IPS DF 6.9 (cell line): ENCODE measurements at regions not wholly inside any gene's neighbourhood (a gene's known extent, or its start where the extent isn't known, plus 50 kb on each side); places are given as distances from the start of the nearest gene placed in this dataset.
"Not testable (repeated sequence)": the region's sequence is repeated elsewhere in the genome, so short reads cannot be mapped to it uniquely, and the experiment has no call there.

Experiments
- DNase-seq: peaks from one replicate; pipeline ENCODE4 v3.0.0-alpha.2; 2013; ENCODE audit warnings: low read depth, low spot score
- H3K27ac ChIP-seq: one replicate; pipeline ENCODE4 v1.5.1; 2013; ENCODE audit warnings: low read length, control low read depth
- H3K27me3 ChIP-seq: 2 replicates; pipeline ENCODE4 v1.6.1; 2013; ENCODE audit warnings: mild to moderate bottlenecking, low read length; ENCODE audit not compliant: control insufficient read depth, insufficient read depth
- H3K36me3 ChIP-seq: 2 replicates; pipeline ENCODE4 v1.6.1; 2013; ENCODE audit warnings: low read length; ENCODE audit not compliant: control insufficient read depth, insufficient read depth
- H3K4me1 ChIP-seq: 2 replicates; pipeline ENCODE4 v1.6.1; 2013; ENCODE audit warnings: low read length; ENCODE audit not compliant: control insufficient read depth, insufficient read depth
- H3K4me3 ChIP-seq: 2 replicates; pipeline ENCODE4 v1.5.1; 2013; ENCODE audit warnings: mild to moderate bottlenecking, low read length
- H3K9me3 ChIP-seq: 2 replicates; pipeline ENCODE4 v1.6.1; 2013; ENCODE audit warnings: low read length, inconsistent platforms; ENCODE audit not compliant: control insufficient read depth, insufficient read depth
- WGBS: extraction: QIAGEN DNeasy Blood & Tissue Kit; methylation state at CpG from one replicate; pipeline ENCODE4 v1.1.7; 2013; ENCODE audit warnings: mixed read lengths, missing lambda C conversion rate; ENCODE audit not compliant: insufficient read length, insufficient coverage; 5-methylcytosine and 5-hydroxymethylcytosine counted together

DNA sequence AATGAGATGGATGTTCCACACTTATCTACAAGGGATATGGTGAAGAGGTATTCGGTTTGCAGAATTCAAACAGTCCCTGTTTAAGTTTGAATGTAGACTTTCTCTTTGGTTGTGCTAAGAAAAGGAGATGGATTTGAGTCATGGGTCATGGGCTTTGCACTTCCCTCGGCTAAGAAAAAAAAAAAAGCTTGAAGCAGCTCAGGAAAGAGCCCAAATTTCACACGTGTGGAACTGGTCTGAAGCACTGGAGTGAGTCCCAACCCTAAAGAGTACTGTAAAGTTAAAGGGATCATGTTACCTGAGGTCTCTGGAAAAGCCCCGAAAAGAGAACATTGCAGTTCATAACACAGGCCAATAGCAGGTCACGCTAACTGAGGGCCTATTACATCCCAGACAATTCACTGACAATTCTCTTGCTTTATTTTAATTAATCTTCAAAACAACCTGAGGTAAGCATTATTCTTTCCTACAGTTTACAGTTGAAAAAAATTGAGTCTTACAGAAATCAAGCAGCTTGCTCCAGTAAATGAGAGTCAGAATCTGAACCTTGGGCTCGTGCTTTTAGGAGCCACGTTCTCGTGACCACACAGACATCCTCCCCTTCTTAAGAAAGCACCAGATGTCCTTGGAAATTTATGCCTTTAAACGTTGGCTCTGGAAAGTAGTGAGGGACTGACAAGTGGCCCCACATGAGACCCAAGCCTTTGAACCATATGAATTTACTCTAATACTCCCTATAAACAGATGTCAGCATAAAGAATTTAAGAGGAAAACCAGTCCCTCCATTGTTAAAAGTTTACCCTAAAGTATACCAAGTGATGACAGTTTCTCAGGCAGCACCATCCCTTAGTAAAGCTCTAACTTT lies 89.3 kb downstream of the MAD2L1 start:
- DNase-seq, result no peak
- no peak overlapping the region for H3K4me3 ChIP-seq
- H3K4me1 ChIP-seq, result no peaks in the 10 kb centered on the region
- WGBS, result no CpG with 5 or more reads among the region's 9 CpGs
- H3K27me3 ChIP-seq, result no peaks in the 10 kb centered on the region
- H3K27ac ChIP-seq, result no peak overlapping the region
- H3K9me3 ChIP-seq, result no peaks in the 10 kb centered on the region
- no peaks in the 10 kb centered on the region for H3K36me3 ChIP-seq

DNA sequence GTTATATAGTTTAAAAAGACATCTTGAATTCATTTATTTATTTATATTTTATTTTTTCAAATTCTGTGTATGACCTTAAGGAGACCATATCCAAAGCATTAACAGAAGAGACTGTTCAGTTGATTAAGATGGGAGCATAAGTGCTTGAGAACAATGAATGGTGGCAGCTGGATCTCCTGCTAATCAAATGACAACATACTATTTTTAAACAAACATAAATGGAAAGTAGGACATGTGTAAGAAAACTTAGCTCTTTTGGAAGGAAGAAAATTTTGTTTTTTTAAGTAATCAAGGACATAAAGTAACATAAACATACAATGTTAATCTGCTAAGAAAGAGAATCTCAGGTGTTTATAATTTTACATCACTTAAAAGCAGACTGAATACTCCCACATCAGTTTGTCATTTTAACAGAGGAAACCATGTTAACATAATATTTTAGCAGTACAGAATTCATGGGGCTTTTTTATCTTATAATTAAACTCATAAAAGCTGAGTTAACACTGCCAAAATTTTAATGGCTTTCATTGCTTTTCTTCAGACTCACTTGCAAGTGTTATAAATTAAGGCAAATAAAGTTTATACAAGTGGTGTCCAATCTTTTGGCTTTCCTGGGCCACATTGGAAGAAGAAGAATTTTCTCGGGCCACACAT lies 95.1 kb downstream of the MAD2L1 start:
- no CpG with 5 or more reads among the region's 1 CpG for WGBS

GRCh38 chr4:119962631-119963030 lies 104.0 kb downstream of the MAD2L1 start:
- DNase-seq, result no peak

More for the DNA sequence above, 95.1 kb downstream of the MAD2L1 start:
- no peaks in the 10 kb centered on the region for H3K4me1 ChIP-seq
- no peak overlapping the region for H3K27ac ChIP-seq
- no peaks in the 10 kb centered on the region for H3K9me3 ChIP-seq
- H3K4me3 ChIP-seq, result no peak overlapping the region
- H3K27me3 ChIP-seq, result no peaks in the 10 kb centered on the region
- no peaks in the 10 kb centered on the region for H3K36me3 ChIP-seq
- no peak for DNase-seq

GRCh38 chr4:119958983-119959382 lies 107.7 kb downstream of the MAD2L1 start:
- DNase-seq, result no peak
- no peaks in the 10 kb centered on the region for H3K9me3 ChIP-seq
- H3K27me3 ChIP-seq, result no peaks in the 10 kb centered on the region
- no peak overlapping the region for H3K27ac ChIP-seq
- no peak overlapping the region for H3K4me3 ChIP-seq
- no peaks in the 10 kb centered on the region for H3K4me1 ChIP-seq
- H3K36me3 ChIP-seq, result no peaks in the 10 kb centered on the region

More at GRCh38 chr4:119962631-119963030, 104.0 kb downstream of the MAD2L1 start:
- Histone ChIP-seq H3K27ac (no peak overlapping the region), H3K9me3 (no peaks in the 10 kb centered on the region), H3K36me3 (no peaks in the 10 kb centered on the region), H3K27me3 (no peaks in the 10 kb centered on the region), H3K4me3 (no peak overlapping the region), H3K4me1 (no peaks in the 10 kb centered on the region)

DNA sequence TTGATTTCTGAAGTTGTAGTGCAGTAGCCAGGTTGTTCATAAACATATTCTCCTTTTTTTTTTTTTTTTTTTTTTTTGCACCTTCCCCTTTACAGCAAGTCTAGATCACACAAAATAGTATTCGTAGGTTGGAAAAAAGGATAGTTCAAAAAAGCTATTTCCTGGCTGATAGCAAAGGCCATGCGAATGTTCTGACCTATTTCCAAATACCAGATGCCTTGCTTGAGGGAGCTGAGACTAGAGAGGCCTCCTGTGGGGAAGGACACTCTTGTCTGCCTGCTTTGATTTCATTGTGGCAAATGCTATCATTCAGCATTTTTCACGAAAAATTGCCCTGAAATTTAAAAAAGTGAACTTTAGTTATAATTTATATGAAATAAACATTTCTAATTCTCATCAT lies 111.4 kb downstream of the MAD2L1 start:
- Histone ChIP-seq H3K27ac (no peak overlapping the region), H3K4me1 (no peaks in the 10 kb centered on the region), H3K36me3 (no peaks in the 10 kb centered on the region), H3K4me3 (no peak overlapping the region), H3K27me3 (no peaks in the 10 kb centered on the region), H3K9me3 (no peaks in the 10 kb centered on the region)
- DNase-seq, result no peak
- WGBS, result no CpG with 5 or more reads among the region's 3 CpGs

GRCh38 chr4:119954487-119954886 lies 112.2 kb downstream of the MAD2L1 start:
- not testable (repeated sequence) for H3K4me1 ChIP-seq, H3K9me3 ChIP-seq, H3K4me3 ChIP-seq, DNase-seq, H3K27me3 ChIP-seq, H3K27ac ChIP-seq, H3K36me3 ChIP-seq
- no CpG with 5 or more reads among the region's 18 CpGs for WGBS

- H3K27me3 ChIP-seq, result no peaks in the 10 kb centered on the region
- no peak overlapping the region for H3K4me3 ChIP-seq
- DNase-seq, result no peak
- no CpG with 5 or more reads among the region's 5 CpGs for WGBS
- no peaks in the 10 kb centered on the region for H3K9me3 ChIP-seq
- no peaks in the 10 kb centered on the region for H3K4me1 ChIP-seq
- no peaks in the 10 kb centered on the region for H3K36me3 ChIP-seq
- H3K27ac ChIP-seq, result no peak overlapping the region
These were observed 120.3 kb downstream of the MAD2L1 start for GRCh38 chr4:119946359-119946758.

- WGBS, result no CpG with 5 or more reads among the region's 1 CpG
- H3K27ac ChIP-seq, result no peak overlapping the region
- H3K9me3 ChIP-seq, result no peaks in the 10 kb centered on the region
- no peak for DNase-seq
- no peaks in the 10 kb centered on the region for H3K36me3 ChIP-seq
- H3K27me3 ChIP-seq, result no peaks in the 10 kb centered on the region
- H3K4me1 ChIP-seq, result no peaks in the 10 kb centered on the region
- H3K4me3 ChIP-seq, result no peak overlapping the region
These were observed 123.8 kb downstream of the MAD2L1 start for GRCh38 chr4:119942806-119943205.

DNA sequence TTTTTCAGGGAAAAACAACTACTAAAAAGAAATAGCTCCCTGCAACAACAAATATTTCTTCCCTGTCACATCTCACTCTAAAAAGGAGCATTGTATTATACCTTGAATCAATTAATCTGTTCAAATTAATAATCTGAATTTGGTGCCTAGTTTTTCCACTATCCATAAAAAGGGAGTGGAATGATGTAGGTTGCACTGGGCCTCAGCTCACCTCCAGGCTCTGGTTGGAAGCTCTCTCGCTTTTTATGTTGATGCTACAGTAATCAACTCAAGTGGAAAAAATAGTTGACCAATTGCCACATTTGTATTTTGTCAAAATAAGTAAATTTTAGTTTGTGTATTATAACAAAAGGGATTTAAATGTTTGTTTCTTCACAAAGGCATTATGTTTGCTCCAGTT lies 126.1 kb downstream of the MAD2L1 start:
- H3K27ac ChIP-seq, result no peak overlapping the region
- H3K4me1 ChIP-seq, result no peaks in the 10 kb centered on the region
- H3K9me3 ChIP-seq, result no peaks in the 10 kb centered on the region
- no peak for DNase-seq
- no peaks in the 10 kb centered on the region for H3K36me3 ChIP-seq
- H3K4me3 ChIP-seq, result no peak overlapping the region
- H3K27me3 ChIP-seq, result no peaks in the 10 kb centered on the region
- no CpG with 5 or more reads among the region's 1 CpG for WGBS

GRCh38 chr4:119939071-119939995 lies 127.3 kb downstream of the MAD2L1 start:
- H3K27ac ChIP-seq, result no peak overlapping the region
- H3K36me3 ChIP-seq, result no peaks in the 10 kb centered on the region
- H3K4me3 ChIP-seq, result no peak overlapping the region
- H3K9me3 ChIP-seq, result no peaks in the 10 kb centered on the region
- no peaks in the 10 kb centered on the region for H3K27me3 ChIP-seq
- DNase-seq, result no peak
- WGBS, result no CpG with 5 or more reads among the region's 6 CpGs
- no peaks in the 10 kb centered on the region for H3K4me1 ChIP-seq
